ENCODE measurements at regions not wholly inside any gene's neighbourhood (a gene's known extent, or its start where the extent isn't known, plus 50 kb on each side); places are given as distances from the start of the nearest gene placed in this dataset.

DNA sequence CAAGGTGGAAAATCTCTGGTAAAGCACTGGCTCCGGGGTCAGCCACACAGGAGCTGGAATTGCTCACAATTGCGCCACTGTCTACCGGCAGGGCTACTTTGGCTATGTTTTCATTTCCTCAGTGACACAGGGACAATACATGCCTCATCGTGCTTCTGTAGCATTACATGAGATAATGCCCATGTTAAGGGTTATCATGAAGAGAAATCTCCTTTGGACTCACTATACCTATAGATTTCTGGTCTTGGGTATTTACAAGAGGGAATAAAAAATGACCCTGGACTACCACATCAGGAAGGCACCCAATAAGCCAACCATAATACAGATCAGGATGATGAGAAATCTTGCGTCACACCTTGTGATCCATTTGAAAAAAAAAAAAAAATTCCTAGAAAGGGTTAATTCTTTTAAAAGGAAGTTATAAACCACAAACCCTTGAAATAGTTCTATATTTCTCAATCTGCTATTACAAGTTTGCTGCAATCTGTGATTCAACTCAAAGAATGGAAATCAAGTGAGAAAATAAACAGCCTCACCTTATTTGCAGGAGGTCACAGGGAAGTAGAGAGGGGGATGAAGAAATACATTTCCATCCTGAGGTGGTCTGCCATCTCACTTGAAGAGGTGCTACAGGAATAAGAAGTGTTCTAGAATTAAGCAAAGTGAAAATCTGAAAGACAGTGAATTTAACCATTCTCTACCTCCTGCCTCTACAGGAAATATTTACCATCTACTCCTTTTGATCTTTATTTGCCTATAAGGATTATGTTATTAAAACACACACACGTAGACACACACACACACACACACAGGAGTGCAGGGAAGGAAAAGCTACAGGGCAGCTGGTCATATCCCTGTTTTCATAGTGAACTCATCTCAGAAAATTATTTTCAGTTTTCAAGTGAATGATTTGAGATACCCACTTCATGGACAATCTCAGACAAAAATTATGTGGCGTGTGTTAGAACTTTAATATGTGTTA, 231.3 kb upstream of the CELF2 start:
- no peak for DNase-seq

DNA sequence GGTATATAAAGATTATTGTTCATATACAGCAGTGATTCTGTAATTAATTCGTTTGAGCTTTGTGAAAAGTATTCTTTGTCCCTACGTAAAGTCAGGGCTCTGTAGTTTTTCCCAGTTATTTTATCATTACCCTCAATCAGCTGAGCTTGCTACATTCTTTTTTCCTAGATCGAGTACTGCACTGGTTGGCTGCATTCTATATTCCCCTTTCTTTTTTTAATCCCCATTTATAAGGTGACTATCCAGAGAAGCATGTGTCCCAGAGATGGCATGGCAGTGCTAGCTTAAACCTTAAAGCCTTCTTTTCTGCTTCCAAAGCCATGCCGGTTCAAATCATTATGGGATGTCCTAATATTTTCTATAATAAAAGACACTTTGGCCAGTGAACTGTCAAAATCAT, 230.1 kb upstream of the CELF2 start:
- no peak for DNase-seq

DNA sequence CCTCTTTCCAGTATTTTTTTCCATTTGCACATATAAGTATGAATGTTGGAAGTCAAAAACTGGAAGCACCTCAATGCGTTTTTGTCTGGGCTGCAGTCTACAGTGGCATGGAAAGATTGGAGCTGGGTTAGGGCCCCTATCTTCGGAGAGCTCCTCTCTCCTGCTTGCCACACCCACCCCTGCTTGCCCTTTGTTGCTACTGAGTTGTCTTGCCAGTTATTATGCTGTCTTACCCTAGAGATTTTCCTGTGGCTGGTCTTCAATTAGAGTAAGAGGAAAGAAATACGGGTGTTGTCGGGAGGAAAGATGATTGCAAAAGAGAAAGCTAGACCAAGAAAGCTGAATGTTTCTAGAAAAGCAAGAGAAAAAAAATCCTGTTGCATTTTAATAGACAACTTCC, 228.9 kb upstream of the CELF2 start:
- no peak for DNase-seq

DNA sequence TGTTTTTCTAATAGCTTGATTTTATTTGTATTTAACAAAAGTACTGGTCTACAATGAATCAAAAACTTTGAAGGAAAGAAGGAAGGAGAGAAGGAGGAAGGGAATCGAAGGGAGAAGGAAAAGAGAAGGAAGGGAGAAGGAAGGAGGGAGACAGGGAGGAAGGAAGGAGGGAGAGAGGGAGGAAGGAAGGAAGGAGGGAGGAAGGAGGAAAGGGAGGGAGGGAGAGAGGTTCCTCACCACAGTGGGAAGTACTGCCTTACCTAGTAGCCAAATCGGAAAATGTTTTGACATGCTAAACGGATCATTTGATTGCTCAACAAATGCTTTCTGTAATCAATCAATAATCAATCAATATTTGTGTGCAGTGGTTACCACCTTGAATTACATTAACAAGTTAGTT, 225.8 kb upstream of the CELF2 start:
- DNase-seq: no peak

DNA sequence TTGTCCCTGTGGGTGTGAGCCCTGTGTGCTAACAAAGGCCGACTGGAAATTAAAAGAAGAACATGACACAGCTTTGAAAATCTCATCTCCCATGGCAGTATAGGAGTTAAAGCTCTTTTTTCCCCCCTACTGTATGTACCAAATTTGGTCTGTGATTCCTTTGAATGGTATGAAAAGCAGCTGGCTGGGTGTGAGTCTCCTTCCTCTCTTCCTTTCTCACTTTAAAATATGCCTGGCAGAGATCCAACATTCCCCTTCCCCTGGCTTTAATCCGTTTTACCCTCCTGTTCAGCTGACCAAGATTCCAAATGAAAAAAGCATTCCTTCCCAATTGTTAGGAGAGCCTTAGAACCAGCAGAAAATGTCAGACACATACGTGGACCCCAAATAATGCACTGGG, 225.0 kb upstream of the CELF2 start:
- no peak for DNase-seq

DNA sequence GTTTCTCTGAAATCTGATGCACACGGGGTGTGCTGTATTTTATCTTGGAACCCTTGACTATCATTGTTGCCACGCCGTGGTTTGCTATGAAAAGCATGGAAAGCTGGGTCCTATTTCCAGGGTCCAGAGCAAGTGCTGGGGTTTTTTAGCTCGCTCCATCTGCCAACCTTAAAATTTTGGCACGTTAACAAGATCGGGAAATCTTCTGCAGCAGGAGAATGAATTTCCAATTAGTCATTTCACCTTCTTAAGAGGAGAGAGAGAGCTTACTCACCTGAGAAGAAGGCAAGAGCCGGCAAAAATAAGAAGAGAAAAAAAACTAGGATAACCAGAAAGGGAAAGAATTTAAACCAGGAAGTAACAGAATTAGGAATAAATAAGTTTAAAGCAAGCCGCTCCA, 223.6 kb upstream of the CELF2 start:
- no peak for DNase-seq

DNA sequence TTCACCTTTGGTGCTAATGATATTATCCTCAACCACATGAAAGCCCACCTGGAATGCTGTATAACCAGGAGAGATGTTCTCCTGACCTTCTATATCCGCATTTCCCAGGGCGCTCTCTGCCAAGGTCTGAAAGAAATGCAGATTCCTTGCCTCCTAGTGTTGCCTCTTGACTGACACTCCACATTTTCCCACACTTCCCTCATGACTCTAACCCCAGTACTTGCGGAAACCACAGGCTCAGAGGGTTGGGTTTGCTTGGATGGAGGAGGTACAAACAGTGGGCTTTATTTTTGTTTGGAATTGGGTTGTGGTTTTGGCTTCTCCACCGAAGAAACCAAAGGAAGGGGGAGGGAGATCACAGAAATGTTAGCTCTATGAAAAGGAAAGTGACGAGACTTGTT, 222.9 kb upstream of the CELF2 start:
- DNase-seq: no peak

DNA sequence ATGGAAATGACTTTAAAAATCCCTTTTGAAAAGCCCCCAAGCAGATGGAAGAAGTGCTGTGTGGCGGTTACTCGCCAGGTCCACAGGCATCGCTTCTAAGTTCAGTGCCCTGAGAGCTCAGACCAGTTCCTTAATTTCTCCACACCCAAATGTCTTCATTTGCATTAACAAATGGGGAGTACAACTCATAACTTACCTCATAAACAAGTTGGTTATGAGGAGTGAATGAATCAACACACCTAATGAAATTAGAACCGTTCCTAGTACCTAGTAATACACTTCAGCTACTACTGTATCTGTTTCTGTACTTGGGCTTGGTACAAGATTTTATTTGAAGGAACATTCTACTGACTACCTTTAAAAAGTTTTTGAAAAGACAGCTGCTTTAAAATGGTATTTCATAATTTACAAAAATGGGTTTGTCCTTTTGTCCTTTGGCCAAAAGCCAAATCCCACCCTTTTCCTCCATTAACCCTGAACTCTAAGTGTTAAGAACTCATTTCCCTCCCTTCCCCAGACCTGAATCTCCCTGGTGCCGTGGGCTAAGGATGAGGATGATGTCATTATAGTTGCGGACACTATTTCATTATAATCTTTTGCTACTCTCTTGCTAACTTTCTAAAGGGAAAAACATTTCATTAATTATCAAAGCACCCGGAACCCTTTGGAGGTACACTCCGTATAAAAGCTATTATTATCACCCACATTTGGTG, 221.5 kb upstream of the CELF2 start:
- no peak for DNase-seq

DNA sequence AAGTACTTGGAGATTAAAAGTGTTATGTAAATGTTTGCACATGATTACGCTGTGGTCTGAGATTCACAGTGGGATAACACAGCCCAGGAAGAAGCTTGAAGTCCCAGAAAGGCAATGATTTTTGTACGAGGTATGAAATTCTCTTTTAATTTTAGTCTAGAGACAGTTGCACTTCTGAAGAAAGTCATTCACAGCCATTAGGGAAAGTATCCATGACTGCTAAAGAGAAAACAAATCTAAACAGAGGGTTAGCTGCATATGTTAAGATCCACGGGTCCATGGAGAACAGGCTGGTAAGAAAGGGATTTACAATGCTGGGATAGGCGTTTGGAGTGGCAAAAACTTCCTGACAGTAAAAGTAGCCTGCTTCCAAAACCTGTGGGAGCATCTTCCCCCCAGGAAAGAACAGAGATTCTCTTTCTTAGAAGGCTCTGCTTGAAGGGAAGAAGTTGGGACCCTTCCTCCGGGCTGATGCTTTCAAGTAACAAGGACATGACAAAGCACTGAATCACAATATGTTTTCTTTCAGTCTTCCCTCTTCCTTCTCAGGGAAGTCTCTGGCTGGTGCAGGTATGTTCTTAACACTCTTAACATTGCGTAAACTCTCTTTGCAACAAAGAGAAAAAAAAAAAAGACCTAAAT, 220.8 kb upstream of the CELF2 start:
- no peak for DNase-seq

DNA sequence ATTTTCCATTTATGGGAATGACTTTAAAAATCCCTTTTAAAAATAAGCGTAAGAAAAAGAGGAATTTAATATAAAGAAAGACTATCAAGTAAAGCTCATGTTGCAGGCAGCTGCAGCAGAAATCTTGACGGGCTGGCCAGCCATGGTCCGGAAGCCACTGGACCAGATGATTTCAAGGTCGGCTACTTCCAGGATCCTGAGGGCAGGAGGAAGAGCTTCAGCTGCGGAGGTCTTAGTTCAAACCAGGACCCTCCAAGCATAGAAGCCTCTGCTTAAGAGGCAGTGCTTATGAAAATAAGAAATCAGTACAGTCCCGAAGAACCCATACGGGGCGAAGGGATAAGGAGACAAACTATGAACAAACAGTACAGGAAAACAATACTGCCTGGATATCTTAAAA, 220.2 kb upstream of the CELF2 start:
- DNase-seq: no peak

DNA sequence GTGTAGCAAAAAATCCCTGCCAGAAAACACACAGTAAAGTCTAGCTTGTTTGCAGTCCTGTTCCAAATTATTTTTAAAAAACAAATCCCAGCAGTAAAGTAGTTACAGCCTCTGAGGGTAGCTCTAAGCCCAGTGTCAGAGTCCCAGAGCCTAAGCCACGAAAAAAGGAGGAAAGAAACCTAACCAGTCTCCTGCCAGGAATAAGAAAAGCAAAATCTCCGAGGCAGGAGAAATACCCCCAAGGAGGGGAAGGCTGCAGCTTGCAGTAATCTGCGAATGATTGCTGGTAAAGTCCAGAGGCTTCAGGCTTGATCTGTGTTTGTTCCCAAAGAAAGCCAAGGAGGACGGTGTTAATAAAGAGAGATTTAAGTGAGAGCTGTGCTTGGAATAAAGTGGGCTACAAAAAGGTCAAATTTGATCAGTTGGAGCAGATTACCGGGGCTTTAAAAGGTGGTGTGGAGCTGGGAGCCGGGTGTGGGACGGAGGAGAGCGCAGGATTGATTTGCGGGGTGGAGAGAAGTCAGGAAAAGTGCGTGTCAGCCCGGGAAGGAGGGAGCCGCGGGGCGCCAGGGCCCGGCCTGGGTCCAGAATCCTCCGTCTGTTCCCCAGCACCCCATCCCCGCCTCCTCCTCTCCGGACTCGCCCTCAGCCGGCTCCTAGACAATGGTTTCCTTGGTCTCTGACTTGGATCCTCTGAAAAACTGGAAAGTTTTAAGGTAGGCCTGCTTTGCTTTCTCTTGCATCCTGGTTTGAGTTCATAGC, 219.4 kb upstream of the CELF2 start:
- no peak for DNase-seq

DNA sequence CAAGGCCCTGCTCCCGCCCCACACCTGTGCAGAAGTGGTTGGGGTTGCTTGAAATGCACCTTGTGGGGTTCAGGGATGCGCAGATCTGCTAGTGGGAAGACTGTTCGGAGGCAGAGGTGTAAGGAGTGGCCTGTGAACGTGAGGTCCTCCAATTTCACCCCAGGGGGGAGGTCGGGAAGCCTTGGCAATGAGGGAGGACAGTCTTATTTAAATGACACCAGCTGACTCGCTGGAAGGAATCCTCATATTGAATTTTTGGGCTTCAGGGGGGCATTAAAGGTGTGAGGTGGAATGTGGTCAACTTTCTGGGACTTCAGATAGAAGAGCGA, 218.8 kb upstream of the CELF2 start:
- no peak for DNase-seq

DNA sequence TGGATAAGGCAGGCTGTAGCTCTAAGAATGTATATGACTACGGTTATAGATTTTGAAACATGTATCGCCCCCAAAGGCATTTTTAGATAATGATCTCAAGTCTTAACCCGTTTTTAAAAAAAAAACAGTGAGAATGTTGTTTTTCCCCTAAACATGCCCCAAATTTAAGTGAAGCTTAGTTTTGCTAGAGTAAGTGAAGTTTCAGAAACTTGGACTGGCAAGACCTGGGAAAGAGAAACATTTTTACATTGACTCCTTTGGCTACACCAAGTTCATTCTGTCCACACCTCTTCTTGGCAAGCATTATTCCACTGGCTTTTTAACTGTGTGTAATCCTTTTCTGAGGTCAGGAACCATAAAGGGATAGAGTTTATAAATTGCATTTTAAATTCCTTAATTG, 216.7 kb upstream of the CELF2 start:
- DNase-seq: no peak

DNA sequence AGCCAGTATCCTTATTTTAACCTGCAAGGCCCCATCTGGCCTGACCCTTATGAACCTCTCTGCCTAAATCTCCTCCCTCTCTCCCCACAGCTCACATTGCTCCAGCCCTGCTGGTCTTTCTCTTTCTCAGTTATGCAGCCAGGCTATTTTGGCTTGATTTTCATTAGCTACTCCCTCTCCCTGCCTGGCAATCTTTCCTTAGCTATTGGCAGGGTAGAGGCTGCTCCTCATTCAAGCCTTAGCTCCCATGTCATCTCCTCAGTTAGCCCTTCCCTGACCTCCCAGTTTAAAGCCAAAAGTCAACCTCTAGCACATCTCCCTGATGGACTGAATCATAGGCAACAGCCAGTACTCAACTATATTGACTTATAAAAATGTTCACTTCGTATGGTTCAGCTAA, 214.4 kb upstream of the CELF2 start:
- no peak for DNase-seq

DNA sequence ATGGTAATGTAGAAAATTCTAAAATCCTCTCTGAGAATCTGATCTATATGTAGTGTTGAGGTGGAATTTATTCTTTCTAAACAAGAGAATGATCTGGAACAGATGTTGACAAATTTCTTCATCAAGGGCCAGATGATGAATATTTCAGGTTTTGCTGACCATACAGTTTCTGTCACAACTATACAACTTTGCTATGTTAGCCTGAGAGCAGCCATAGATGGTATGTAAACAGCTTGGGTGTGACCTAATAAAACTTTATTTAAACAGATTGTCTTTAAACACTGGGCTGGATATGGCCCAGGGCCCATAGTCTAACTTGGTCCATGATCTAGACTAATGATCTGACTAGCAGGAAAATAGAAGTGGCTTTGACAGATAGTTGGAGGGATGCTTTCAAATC, 213.6 kb upstream of the CELF2 start:
- no peak for DNase-seq

DNA sequence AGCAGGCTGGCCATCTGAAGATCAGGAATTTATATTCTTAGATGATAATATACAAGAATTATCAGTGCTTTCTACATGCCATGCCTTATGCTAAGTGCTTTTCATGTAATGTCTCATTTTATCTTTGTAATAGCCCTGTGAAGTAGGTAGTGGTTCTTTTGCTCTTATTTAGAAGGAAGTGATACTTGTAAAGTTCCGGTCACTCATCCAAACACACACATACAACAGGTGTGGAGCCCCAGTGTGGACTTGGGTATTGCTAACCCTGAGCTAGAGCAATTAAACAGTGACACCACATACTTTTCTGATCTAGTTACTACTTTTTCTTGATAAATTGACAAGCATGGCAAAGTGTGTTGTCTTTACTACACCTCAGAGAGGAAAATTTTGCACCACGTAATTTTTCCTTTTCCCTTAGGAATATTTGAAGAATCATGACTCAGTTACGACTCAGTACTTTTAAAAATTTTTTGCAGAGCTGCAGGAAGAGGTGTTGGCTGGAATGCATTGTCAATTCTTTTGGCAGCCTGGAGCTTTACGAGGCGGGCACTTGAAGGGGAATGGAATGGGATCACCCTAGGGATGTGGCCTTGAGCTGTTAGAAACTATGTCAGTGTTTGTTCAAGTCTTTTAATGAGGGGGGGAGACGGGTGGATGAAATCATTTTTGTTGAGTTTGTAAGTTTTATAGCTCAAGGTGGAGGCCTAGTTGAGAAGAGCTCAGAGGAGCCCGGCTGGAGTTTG, 212.5 kb upstream of the CELF2 start:
- no peak for DNase-seq

DNA sequence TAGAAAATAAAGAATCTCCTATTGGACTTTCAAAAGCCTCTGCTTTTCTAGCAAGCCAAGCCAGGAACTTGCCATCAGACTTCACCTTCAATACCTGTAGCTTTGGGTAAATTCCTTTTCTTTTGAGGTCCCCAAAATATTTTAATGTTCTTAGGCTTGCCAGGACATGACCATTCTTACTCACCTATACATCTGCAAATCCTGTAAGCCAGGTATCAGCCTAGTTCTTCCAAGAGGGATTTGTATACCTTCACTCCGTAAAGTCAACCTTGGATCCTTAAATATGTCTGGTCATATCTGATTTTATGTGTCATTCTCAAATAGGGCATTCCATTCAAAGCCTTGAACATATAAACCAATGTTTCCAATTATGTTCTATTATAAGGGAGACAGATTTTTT, 210.6 kb upstream of the CELF2 start:
- DNase-seq: no peak

DNA sequence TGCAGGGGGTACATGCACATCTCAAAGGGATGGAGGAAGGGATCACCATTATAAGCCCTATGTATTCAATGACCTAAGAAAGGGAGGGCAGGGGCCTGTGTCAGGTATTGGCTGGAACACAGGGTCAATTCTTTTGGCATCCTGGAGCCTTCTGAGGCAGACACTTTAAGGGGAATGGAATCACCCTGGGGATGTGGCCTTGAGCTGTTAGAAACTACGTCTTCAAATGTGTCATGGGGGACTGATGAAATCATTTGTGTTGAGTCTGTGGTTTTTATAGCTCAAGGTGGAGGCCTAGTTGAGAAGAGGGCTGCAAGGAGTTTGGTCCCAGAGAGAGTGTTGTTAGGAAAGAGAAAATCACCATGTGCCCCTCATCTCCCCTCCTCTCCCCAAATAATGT, 206.1 kb upstream of the CELF2 start:
- no peak for DNase-seq

DNA sequence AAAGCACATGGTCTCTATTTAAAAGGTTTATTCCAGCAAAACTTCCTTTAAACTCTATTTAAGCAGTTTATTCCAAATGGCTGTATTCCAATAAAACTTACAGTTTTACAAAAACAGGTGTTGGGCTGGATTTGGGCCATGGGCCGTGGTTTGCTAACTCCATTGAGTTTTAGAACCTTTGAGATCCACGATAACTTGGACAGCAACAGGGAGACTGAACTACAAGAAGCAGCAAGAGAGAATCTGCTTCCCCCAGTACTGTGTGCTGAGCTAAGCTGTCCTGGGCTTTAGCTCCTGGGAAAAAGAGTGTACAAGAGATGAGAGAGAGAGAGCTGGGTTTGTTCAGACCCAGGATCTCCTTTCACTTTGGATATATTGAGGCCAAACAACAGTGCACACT, 204.0 kb upstream of the CELF2 start:
- DNase-seq: no peak

DNA sequence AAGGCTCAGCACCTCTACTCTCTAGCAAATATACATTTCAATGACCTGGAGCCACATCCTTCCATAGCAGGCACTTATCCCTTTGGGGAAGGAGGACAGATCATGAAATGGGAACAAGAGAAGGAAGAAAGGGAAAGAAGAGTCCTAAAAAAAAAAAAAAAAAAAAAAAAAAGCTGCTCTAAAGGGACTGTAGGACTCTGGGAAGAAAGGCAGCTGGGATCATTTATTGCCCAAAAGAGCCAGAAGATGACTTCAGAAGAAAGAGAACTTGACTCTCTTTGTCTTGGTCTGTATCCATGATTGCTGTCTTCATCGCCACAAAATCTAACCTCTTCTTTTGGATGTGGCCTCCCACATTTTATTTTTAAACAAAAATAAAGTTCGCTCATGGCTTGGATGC, 203.6 kb upstream of the CELF2 start:
- DNase-seq: no peak

DNA sequence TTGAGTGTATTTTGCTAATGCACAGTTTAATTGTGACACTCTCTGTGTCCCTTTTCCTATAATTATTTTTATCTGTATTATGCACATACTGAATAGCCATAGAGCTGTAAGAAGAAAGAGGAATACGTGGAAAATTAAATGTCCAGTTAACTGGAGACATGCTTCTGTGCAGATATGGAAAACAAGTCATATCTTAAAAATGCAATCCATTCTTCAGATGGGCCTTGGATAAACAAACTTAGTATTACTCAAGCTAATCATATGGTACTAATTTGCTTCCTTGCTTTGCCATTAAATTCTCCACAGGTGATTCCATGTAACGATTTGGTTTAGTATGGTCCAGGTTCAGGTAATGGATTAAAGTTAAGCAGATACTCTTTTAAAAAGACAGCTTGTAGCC, 201.2 kb upstream of the CELF2 start:
- no peak for DNase-seq

DNA sequence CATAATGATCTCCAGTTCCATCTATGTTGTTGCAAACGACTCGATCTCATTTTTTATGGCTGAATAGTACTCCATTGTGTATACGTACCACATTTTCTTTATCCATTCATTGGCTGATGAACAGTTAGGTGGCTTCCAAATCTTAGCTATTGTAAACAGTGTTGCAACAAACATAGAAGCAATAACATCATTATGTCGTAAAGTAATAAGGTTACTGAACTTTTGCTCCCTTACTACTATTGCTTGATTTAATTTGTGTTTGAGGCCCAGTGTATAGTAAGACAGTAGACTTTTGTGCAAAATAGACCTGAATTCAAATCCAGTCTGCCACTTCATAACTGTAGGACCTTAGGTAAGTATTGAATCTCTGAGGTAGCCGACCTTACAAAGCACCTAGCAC, 200.1 kb upstream of the CELF2 start:
- no peak for DNase-seq

DNA sequence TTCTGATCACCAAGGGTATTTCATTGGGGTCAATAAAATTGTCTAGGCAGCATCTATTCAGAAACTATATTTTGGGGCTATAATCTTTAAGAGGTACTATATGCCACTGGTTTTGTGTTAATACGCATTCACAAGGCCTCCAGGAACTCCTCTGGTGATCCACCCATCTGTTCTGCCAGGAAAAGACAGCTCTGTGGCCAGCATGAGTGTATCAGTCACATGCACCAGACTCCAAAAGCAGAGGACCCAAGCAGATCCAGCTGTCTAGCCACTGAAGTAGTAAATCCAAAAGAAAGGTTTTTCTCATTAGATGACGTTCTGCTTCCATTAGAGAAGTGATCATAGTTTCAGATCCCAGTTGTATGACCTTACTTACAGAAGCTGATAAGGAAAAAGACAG, 199.6 kb upstream of the CELF2 start:
- no peak for DNase-seq

Measured in activated gamma-delta T cell (primary cell).